HCT116 (cell line): ENCODE measurements at regions not wholly inside any gene's neighbourhood (a gene's known extent, or its start where the extent isn't known, plus 50 kb on each side); places are given as distances from the start of the nearest gene placed in this dataset.

Source experiments
- EGR1 ChIP-seq: IDR thresholded peaks from 2 replicates; pipeline ENCODE4 v1.6.1; 2012; ENCODE audit warnings: low read depth
- POLR2A ChIP-seq: IDR thresholded peaks from 2 replicates; pipeline ENCODE4 v1.7.0; 2011; ENCODE audit warnings: borderline replicate concordance; ENCODE audit not compliant: insufficient read depth, insufficient read length; ENCODE audit errors: extremely low read depth
- YY1 ChIP-seq: IDR thresholded peaks from 2 replicates; pipeline ENCODE4 v1.6.1; 2011; ENCODE audit warnings: low read length, low read depth, moderate library complexity, mild to moderate bottlenecking; ENCODE audit not compliant: insufficient replicate concordance; ENCODE audit errors: extremely low read depth
- TF ChIP-seq, protein P1 (sequence below), 3 experiments: fragments of 200-600 bp in 1 of 3; sonication (generic) in 1 of 3; IDR thresholded peaks in 2 of 3; conservative IDR thresholded peaks in 1 of 3; 2 replicates each; pipeline ENCODE4 v1.5.1; 2012 to 2017; ENCODE audit warnings: low read depth in 2 of 3, low read length in 2 of 3, antibody characterized with exemption in 1 of 3, borderline replicate concordance in 1 of 3, control low read depth in 1 of 3, mild to moderate bottlenecking in 1 of 3, mixed read lengths in 1 of 3, mixed run types in 1 of 3, moderate library complexity in 1 of 3; ENCODE audit not compliant: insufficient read depth in 1 of 3

GRCh38 chr10:45557275-45557905 is 115.2 kb downstream of the ZFAND4 start:
- TF ChIP-seq, protein P1, sequence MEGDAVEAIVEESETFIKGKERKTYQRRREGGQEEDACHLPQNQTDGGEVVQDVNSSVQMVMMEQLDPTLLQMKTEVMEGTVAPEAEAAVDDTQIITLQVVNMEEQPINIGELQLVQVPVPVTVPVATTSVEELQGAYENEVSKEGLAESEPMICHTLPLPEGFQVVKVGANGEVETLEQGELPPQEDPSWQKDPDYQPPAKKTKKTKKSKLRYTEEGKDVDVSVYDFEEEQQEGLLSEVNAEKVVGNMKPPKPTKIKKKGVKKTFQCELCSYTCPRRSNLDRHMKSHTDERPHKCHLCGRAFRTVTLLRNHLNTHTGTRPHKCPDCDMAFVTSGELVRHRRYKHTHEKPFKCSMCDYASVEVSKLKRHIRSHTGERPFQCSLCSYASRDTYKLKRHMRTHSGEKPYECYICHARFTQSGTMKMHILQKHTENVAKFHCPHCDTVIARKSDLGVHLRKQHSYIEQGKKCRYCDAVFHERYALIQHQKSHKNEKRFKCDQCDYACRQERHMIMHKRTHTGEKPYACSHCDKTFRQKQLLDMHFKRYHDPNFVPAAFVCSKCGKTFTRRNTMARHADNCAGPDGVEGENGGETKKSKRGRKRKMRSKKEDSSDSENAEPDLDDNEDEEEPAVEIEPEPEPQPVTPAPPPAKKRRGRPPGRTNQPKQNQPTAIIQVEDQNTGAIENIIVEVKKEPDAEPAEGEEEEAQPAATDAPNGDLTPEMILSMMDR (IDR thresholded peaks at IDR 0.05 in 2 of 3, conservative IDR thresholded peaks at IDR 0.05 in 1 of 3; ENCODE audit: borderline replicate concordance in 1 of 3, insufficient read depth in 1 of 3, low read depth in 2 of 3, low read length in 2 of 3), result no peak
- TF ChIP-seq EGR1 (no peak), YY1 (no peak), POLR2A (no peak)
